G401 (cell line): ENCODE measurements at regions not wholly inside any gene's neighbourhood (a gene's known extent, or its start where the extent isn't known, plus 50 kb on each side); places are given as distances from the start of the nearest gene placed in this dataset.
A peak's percentile ranks its signal among the peaks of the same experiment; 100 is the strongest.
"Not testable (repeated sequence)": the region's sequence is repeated elsewhere in the genome, so short reads cannot be mapped to it uniquely, and the experiment has no call there.

Experiments used
- DNase-seq: peaks from one replicate; pipeline ENCODE4 v3.0.0-alpha.2; 2015; ENCODE audit warnings: low spot score
- in situ Hi-C: cut with HindIII; loops from 2 replicates; pipeline ENCODE4 v1.10.0; 2016; ENCODE audit warnings: low sequenced_read_pairs, mixed read lengths

DNA sequence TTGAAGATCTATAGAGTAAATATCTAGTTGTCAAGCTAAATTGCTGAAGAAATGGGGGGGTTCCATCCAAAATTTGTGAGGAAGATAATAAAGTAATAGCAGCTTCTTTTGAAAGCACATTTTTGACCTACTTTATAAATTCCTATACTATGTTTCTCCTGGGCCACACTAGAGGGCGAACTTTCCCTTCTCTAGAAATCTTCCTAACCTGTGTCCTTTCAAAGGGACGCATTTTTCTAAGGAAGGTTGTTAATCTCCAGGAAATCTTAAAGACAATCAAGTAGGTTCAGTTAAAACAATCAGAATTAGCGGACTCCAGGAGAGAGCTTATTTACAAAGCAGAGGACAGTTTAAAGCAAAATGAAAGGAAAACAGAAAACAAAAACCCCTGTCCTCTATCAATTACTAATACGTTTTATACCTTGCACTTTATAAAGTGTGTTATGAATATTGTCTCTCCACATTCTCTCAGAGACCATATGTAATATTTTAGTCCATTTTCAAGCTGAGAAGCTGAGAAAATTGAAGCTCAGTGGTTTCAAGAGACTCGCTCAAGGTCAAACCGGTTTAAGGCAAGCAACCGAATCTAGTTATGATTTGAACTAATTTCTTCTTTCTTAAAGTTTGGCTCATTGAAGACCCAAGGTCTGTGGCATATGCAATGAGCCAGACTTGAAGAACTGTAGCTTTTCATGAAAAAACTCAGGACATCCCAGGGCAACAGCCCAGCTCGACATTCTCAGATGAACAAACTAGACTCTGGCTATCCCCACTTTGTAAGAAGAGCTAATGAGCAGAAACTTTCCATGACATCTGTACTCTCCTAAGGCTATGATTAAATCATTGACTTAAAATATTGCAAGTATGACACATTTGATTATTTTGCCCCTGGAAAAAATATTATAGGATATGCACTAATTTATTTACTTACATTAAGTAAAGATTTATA is 273.6 kb downstream of the PAX3 start:
- in situ Hi-C loops = no loop called here
- peak; percentile 57 for DNase-seq

DNA sequence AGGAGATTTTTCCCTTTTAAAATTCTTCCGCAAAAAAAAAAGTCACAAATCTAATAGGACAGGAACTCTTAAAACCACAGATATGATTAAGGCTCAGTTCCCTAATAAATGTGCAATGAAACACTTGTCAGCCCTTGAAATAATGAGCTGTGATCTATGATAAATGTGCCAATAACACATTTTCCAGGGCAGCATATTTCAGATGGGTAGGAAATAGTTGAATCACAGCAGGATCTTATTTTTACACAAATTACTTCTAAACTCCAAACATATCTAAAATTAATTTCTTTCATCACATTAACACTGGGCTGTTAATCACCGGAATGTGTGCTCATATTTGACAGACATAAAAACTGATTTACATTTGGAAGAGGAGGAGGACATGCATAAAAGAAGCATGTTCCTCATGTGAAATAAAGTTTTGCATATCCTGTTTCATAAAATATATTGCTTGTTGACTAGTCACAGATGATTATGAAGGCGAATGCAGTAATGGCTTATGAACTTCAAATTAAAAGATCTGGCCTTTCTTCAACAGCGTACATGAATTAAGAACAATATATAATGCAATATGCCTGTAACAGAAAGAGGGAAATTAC is 281.4 kb downstream of the PAX3 start:
- in situ Hi-C loops = no loop called here
- no peak for DNase-seq

DNA sequence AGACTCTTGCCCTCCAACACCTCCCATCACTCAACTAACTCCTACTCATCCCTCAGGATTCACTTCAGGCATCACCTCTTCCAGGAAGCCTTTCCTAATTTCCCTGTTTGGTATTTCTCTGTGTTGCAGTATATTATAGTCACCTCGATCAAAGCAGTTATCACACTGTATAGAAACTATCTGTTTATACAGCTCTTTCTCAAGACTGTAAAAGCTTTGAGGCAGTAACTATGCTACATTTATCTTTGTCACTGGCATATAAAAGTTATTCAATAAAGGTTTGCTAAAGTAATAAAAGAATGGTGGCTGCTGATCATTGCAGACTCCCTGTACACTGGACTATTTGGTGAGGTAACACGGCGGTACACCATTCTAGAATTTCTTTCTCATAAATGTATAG is 284.9 kb downstream of the PAX3 start:
- no peak for DNase-seq
- in situ Hi-C loops = no loop called here

DNA sequence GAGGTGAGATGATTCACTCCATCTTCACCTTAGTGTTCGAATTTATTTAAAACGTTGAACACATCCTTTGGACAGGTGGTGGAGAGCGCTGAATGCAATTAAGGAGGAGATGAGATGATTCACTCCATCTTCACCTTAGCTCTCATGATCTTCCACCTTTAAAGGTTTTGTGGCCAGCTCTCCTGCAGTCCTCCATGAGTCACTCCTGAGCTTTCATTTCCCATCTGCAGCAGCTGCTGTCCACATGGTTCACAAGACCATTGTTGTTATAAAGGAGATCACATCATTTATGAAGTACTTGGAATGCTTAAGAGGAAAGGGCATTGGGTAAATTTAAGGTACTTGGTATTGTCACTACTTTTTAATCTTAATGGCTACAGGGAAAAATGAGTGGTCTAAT is 298.5 kb downstream of the PAX3 start:
- in situ Hi-C loops = no loop called here
- DNase-seq = no peak

DNA sequence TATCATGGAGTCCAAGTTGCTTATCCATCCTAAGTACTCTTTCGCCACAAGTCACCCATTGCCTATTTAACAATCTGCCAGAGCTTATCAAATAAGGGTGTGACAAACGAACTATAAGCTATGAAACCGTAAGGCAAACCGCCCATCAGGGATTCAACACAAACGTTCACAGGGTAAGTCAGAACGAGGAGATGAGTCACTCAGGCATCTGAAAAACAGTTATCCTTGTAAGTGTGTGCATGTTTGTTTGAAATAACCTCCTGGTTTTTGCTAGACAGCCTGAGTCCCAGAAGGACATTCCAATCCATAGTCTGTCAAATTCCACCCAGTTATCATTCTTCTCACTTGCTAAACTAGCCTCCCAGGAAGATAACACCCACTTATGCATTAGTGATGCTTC is 299.1 kb downstream of the PAX3 start:
- in situ Hi-C loops = no loop called here
- no peak for DNase-seq

DNA sequence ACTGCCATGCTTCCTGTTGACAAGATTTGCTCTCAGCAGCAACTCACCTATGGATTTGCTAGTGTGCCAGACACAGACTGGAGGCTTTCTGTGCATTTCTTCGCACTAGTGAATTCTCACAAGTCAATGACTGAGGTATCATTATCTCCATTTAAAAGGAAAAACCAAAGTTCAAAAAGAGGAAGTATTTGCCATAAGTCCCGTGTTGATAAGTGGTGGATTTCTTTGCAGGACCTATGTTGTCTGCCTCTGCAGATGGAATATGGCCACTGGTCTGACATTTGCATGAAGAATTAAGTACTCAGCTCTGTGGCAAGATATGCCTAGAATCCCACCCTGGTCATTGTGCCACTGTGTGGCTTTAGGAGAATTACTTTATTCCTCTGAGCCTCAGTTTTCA is 299.6 kb downstream of the PAX3 start:
- in situ Hi-C loops = no loop called here
- no peak for DNase-seq

DNA sequence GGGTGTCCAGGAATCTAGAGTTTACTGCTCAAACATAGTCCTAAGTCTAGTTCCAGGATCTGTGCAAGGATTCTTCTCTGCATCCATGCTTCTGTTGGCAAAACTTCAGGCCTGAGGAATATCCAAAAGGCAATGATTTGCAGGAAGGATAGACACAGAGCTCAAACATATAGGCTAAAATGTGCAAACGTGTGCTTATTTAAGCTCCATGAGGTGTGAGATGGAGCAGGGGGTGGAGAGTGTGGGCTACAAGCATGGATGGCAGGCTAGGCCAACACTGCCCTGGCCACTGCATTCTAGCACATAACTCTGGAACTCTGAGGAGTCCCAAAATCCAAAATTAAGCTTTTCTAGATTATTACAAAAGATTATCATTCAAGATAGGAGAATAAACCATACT is 301.1 kb downstream of the PAX3 start:
- no peak for DNase-seq
- in situ Hi-C loops = no loop called here

DNA sequence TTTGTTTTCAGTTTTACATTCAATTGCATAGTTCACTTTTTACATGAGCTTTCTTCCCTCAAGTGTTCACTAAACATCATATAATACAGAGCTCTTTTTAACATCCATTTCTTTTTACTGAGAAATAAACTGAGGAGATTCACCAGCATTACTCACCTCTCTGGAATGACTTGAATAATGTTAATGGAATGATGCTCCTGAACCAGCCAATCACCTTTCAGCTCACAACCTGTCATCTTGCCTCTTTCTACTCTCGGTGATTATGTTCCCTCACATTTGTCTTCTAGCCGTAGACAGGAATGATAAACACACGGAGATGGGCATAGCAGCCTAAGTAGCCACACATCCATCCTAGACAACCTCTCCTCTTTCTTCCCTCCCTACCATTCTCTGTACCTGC is 301.7 kb downstream of the PAX3 start:
- in situ Hi-C loops = no loop called here
- DNase-seq = no peak

DNA sequence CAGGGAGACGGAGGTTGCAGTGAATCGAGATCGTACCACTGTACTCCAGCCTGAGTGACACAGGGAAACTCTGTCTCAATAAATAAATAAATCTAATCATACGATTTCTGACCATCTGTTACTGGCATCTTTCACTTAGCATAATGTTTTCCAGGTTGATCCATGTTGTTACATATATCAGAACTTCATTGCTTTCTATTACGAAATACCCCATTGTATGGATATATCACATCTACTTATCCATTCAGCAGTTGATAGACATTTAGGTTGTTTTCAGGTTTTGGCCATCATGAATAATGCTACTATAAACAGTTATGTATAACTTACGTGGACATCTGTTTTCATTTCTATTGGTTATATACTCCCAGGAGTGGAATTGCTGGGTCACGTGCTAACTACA is 303.9 kb downstream of the PAX3 start:
- in situ Hi-C loops = no loop called here
- DNase-seq = no peak

DNA sequence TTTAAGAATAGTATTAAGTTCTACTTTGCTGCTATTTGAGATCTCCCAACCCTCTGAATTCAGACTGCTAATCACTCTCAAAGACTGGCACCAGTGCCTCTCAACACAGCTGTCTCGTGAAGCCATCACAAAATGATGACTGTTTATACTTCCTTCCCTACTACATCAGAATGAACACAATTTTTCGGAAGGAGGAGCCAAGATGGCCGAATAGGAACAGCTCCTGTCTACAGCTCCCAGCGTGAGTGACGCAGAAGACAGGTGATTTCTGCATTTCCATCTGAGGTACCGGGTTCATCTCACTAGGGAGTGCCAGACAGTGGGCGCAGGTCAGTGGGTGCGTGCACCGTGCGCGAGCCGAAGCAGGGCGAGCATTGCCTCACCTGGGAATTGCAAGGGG is 314.4 kb downstream of the PAX3 start:
- DNase-seq, in situ Hi-C loops: not testable (repeated sequence)

DNA sequence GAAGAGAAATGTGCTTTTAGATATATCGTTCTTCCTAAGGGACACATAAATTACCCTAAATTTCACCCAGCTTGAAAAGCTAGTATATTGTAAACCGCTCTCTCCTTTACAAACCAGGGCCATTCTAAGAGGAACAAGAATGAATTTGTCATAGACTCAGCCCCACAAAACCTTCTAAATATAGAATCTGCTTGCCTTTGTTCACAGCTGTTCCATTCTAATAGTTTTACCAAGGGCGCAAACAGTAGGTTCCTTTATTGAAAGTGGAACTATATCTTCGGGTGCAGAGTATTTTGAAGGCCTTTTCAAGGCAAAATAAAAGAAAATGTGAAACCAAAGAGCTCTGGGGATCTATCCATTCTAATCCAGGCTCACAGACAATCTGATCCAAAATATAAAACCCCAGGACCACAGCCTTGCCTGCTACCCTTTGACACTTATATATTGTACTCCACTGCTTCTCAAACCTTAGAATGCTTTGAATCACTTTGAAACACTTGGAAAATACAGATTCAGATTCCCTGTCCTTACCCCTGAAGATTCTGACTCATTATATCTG is 316.8 kb downstream of the PAX3 start:
- DNase-seq = no peak
- in situ Hi-C loops = no loop called here

DNA sequence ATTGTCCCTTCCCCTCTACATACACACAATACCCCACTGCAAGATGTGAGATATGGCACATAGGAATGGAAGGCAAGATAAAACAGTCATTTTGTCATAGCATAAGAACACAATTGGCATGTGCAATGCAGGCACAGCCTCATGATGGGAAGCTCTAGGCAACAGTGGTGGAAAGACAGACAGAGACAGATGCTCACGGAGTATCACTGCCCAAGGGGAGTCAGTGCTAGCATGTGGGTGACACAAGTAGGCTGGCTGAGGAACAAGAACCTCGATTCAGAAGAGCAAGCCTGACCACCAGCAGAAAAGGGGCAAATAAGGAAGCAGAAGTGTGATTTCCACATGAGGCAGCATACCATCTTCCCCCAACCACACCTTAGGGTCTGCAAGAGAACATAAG is 323.6 kb downstream of the PAX3 start:
- no peak for DNase-seq
- in situ Hi-C loops = no loop called here

DNA sequence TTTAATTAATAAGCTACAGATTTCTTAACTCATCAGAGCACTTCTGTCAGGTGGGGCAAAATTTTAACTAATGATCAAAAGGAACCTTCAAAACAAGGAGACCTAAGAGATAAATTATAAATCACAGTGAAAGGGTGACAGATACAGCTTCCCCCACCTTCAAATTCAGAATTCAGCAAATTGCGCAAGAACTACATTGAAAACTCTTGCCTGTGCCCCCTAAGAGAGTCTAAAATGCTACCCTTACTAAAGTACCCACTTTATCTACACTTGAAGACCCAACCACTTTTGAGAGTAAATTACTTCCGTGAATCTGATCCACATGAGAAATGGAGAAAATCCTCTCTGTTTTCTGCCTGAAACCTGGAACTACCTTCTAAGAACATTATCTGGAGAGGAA is 324.9 kb downstream of the PAX3 start:
- in situ Hi-C loops = no loop called here

DNA sequence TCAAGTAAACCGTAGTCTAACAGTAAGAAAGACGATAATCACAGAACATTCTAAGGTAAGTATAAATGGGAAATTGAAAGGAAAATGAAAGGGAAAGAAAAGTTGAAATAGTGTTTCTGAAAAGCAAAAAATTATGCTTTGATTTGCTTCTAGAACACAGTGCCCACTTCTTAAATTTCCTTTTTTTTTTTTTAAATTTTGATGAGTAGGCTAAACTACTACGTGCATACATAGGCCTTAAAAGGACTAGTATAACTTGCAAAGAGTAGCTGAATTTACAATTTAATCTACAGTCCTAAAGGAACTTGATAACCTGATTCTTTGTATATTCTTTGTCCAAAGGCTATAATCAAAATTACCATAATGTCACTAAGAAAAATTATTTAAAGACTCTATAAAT is 325.3 kb downstream of the PAX3 start:
- in situ Hi-C loops = no loop called here
- DNase-seq = no peak

More for the DNA sequence above, 324.9 kb downstream of the PAX3 start:
- DNase-seq = no peak

DNA sequence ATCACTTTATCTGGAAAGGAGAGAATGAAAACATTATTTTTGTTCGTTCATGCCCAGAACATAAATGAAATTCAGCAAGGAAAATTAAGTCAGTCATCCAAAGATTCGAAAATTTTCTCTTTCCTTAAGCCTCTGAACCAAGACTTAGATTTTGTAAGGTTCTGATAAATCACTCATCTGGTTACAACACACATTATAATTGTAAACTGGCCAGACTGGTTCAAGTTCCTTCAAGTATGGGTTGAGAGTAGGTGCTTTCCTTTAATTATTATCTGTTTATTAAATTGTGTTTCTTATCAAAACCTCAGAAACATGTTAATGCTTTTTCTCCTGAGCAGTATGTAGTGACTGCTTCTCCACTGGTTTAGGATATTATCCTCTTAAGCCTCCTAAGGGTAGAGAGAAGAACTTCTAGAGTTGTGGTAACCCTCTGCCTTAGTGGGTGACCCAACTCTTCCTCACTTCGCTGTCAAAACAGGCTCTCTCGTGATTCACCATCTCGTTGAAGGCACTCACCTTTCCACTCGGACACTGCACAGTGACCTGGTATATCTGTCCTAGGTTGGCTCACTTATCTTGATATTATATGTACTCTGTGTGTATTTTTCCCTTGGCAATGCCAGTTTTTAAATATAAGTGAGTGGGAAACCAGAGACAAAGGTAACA is 325.9 kb downstream of the PAX3 start:
- in situ Hi-C loops = no loop called here
- no peak for DNase-seq

DNA sequence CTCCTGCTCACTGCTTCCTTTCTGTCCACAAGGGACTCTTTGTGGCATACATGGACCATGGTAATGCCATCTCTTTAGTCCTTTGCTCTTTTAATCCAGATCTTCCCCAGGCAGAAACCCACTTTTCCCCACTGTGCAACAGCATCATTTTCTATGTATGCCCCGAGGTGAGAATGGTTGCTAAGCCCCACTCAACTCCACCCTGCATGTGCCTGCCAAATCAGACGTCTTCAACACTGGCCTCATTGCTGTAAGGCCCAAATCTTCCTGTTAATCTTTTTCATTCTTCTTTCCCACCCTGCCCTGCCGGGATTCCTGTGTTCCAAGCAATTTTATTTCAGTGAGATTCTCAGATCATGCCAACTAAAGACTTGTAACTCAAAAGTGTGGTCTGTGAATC is 328.4 kb downstream of the PAX3 start:
- in situ Hi-C loops = no loop called here

DNA sequence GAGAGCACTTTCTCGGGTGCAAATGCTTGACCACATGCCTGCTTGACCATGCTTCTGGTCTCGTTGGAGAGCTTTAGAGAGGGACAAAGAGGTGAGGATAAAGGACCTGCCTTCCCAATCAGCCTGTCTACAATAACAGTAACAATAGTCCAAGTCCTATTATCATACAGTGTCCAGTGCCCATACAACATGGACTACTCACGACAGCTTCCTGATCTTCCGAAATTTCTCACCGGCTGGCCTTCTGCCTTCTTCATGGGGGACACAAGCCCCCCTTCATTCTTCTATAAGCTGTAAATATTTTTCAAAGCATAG is 329.0 kb downstream of the PAX3 start:
- in situ Hi-C loops = no loop called here
- DNase-seq = no peak

More for the DNA sequence above, 328.4 kb downstream of the PAX3 start:
- no peak for DNase-seq

DNA sequence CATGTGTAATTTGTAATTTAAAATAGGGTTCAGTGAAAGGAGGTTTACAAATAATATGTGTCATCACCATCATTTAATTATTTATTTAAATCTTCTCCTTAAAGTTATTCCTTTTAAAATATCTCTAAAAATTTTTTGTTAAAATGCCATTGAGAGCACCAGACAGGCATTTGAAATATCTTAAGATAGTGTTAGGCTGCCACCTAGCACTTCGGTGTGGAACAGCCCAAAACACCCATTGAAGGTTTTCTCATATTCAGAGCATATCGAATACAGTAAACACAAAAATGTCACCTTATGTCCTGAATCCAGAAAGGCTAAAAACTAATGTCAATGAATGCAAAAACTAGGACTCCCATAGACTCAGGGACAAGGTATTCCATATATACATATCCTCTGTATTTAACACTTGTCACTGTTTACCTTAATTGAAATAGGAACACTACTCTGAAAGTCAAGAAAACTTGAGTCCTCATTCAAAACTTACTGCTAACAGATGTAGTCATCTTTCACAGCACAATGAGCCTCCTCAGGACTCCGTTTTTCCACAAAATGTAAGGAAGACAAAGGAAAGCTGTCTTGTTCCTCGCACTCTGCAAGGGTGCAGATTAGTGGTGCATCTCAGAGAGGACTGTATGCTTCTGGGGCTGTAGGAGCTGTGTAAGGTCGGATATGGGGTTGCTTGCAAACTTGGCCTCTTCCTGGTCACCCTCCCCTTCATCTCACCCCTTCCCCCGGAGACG is 329.5 kb downstream of the PAX3 start:
- DNase-seq = peak; percentile 55
- in situ Hi-C loops = no loop called here

DNA sequence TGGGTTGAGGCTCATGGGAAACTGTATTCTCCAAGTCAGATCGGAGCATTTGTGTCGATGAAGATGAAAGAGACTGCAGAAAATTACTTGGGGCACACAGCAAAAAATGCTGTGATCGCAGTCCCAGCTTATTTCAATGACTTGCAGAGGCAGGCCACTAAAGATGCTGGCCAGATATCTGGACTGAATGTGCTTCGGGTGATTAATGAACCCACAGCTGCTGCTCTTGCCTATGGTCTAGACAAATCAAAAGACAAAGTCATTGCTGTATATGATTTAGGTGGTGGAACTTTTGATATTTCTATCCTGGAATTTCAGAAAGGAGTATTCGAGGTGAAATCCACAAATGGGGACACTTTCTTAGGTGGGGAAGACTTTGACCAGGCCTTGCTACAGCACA is 336.6 kb downstream of the PAX3 start:
- in situ Hi-C loops = no loop called here
- DNase-seq = no peak

DNA sequence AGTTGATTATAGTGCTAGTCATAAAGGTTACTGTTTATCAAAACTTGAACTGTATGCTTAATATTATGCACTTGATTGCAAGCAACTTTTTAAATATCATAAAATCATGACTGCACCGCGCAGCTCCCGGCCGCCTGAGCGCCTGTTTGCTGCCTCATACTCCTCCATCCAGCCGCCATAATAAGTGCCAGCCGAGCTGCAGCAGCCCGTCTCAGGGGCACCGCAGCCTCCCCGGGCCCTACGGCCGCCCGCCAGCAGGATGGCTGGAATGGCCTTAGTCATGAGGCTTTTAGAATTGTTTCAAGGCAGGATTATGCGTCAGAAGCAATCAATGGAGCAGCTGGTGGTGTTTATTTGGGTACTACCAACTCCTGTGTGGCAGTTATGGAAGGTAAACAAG is 337.2 kb downstream of the PAX3 start:
- in situ Hi-C loops = no loop called here
- no peak for DNase-seq
